Stimulated activated CD4-positive, alpha-beta T cell treated with anti-CD3 and anti-CD28 coated beads, TNF-alpha, amount 100 ng/mL, for 24 hours (primary cell): ENCODE measurements at regions not wholly inside any gene's neighbourhood (a gene's known extent, or its start where the extent isn't known, plus 50 kb on each side); places are given as distances from the start of the nearest gene placed in this dataset.

Source experiments
- DNase-seq, 3 experiments: peaks; one replicate each; pipeline ENCODE4 v3.0.0-alpha.2; 2020; ENCODE audit warnings: low read depth in 3 of 3

GRCh38 chr10:90674928-90675327 is 182.9 kb downstream of the HTR7 start:
- DNase-seq: no peak

- no peak for DNase-seq
Measured at GRCh38 chr10:90675621-90676020, 182.2 kb downstream of the HTR7 start.
